ENCODE measurements at regions not wholly inside any gene's neighbourhood (a gene's known extent, or its start where the extent isn't known, plus 50 kb on each side); places are given as distances from the start of the nearest gene placed in this dataset.
A peak's percentile ranks its signal among the peaks of the same experiment; 100 is the strongest.

DNA sequence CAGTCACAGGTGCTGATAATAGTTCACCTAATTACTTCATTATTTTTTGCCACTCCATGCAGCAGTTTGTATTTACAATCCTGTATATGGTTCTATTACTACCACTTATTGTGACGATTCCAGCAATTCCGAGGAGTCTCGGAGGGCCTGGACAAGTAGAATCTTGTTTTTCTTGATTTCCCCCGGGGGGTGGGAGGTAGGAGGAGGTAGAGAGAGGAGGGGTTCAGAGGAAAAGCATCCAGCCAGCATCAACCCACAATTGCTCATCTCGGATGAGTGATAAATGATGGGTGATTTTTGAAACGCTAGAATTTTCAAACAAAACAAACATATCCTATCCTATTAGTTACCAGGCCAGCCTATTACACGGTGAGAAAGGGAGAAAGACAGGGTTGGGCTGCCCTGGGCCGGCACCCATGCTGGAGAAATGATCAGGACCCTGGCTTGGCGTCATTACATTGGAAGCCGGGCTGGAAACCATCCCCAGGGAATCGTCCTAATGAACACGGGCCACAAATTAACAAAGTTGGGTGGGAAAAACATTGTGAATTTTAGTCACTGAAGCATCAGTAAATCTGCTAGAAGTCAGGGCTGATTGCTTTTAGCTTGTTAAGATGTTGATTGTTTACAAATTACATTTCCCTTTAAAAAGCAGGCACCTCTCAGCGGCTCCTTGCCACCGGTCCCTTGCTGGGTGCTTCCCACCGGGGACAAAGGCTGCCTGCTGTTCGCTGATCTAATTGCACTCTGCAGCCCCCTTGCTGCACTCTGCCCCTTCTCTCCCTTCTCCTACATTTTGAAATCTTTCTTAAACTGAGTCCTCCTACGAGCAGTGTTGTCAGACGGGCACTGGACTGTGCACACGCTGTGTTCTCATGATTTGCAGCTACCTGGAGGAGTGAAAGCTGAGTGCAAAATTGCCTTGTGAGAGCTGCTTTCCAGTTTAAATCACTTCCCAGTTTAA lies 95.5 kb downstream of the FAM204A start:
- no peak for DNase-seq (ENCODE audit: low read depth, low spot score)
- no peak overlapping the region for H3K4me3 ChIP-seq (ENCODE audit: low read length)

- DNase-seq (ENCODE audit: low read depth, low spot score) = no peak
- no peak overlapping the region for H3K4me3 ChIP-seq (ENCODE audit: low read length)
These were observed 98.2 kb downstream of the FAM204A start for GRCh38 chr10:118243907-118244306.

DNA sequence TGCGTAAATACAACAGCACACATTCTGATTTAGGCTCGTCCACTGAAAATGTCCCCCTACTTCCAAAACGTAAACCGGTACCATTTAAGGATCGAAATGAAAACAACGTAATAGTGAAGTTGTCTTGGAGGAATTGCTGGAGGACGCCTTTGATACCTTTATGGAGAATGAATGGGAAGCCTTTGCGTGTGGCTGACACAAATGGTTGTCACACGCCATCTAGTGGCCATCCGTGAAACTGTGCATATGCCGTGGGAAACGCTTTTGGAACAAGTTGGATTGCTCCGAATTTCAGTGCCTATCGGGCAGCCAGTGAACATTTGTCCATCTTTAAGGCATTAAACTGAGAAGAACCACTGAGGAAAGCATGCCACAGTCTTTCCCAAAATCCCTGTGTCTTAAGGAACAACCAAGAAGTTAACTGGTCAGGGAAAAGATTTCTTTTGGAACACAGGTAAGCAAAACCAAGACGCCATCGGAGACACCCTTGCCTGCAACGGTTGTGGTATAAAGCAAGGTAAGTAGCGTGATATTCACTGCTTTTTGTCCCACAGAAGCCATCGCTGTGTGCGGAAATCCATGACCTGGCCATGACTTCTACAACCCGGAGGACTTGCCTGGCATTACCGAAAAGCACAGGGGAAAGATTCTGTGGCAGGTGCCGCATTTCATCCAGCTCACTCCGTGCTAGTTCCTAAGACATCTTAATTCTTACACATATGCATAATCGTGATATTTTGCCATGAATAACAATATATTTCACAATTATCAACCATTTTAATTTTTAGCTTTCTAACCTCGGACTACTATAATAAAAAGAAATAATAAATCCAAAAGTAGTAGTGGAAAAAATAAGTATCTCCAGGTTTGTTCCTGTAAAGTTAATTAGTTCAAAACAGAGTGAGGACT lies 100.6 kb downstream of the FAM204A start:
- H3K4me3 ChIP-seq (ENCODE audit: low read length) = no peak overlapping the region
- peak; percentile 53 for DNase-seq (ENCODE audit: low read depth, low spot score)

DNA sequence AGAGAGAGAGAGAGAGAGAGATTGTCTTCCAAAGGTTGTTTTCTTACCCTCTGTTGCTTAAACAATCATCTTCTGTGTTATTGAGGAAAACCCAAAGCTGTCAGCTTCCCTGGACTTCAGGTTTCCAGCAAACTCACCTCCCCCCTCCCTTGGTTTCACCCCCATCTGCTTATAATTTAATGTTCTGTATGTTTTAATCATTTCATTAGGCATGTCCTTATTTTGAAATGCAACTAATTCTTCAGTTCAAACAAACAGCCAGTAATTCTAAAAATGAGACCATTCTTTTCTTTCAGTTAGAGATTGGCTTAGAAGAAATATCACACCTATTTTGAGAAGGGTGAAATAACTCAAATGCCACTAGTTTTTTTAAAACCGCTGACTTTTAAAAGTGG lies 102.9 kb downstream of the FAM204A start:
- H3K4me3 ChIP-seq (ENCODE audit: low read length) = no peak overlapping the region
- DNase-seq (ENCODE audit: low read depth, low spot score) = no peak

GRCh38 chr10:118238573-118239235 lies 103.4 kb downstream of the FAM204A start:
- DNase-seq (ENCODE audit: low read depth, low spot score) = no peak
- H3K4me3 ChIP-seq (ENCODE audit: low read length) = no peak overlapping the region

DNA sequence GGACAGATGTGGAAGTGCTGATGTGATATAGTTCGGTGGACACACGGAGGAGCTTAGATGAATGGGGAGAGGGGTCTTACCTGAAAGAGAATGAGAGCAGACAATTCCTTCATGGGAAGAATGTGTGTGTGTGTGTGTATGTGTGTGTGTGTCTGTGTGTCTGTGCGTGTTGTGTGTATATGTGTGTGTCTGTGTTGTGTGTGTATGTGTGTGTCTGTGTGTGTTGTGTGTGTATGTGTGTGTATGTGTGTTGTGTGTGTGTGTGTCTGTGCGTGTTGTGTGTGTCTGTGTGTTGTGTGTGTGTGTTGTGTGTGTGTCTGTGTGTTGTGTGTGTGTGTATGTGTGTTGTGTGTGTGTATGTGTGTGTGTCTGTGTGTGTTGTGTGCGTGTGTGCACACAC lies 104.2 kb downstream of the FAM204A start:
- DNase-seq (ENCODE audit: low read depth, low spot score) = no peak
- no peak overlapping the region for H3K4me3 ChIP-seq (ENCODE audit: low read length)

DNA sequence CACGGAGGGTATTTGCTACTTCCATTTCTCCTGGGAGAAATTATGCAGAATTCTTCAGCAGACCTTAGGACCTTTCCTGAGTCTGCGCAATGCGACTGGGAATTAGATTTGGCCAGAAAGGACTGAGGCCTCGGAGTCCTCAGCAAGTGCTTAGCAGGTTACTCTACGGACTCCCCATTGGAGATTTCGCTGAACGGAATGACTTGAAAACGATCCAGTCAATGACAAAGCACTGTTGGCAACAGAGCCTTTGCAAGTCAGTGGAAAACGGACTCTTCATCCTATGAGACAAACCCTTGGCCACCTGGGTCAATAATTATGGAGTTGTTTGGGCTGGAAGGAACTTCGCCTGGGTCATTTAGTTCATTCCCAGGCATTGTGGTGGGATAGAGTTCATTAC lies 107.4 kb downstream of the FAM204A start:
- no peak for DNase-seq (ENCODE audit: low read depth, low spot score)
- no peak overlapping the region for H3K4me3 ChIP-seq (ENCODE audit: low read length)

- H3K4me3 ChIP-seq (ENCODE audit: low read length) = no peak overlapping the region
- DNase-seq (ENCODE audit: low read depth, low spot score) = no peak
These were observed 121.7 kb downstream of the FAM204A start for GRCh38 chr10:118220346-118220850.

- no peak for DNase-seq (ENCODE audit: low read depth, low spot score)
- H3K4me3 ChIP-seq (ENCODE audit: low read length) = no peak overlapping the region
These were observed 123.6 kb downstream of the FAM204A start for GRCh38 chr10:118218562-118218961.

DNA sequence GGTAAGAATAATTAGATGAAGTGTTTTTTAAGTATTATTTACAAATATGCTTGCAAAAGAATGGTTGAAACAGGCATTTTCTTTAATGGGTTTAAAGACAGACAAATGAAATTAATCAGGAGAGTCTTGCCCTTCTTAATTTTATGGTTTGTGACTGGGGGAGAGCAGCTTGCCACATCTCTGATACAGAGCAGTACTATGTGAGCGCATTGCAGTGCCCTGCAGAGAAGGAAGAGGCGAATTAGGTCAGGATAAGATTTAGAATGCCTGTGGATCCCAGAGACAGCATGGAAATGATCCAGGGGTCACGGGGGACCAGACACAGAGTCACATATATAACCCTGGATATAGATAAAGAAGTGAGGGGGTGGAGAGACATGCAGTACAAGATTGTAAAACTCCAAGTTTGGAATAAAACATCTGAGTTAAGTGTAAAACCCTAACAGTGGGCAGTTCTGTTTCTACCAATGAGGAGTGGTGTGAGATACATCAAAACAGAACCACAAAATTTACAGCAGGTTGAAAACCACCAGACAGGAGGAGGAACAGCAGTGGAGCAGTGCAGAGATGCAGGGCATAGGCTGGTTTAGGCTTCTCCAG lies 125.5 kb downstream of the FAM204A start:
- DNase-seq (ENCODE audit: low read depth, low spot score) = no peak
- no peak overlapping the region for H3K4me3 ChIP-seq (ENCODE audit: low read length)

DNA sequence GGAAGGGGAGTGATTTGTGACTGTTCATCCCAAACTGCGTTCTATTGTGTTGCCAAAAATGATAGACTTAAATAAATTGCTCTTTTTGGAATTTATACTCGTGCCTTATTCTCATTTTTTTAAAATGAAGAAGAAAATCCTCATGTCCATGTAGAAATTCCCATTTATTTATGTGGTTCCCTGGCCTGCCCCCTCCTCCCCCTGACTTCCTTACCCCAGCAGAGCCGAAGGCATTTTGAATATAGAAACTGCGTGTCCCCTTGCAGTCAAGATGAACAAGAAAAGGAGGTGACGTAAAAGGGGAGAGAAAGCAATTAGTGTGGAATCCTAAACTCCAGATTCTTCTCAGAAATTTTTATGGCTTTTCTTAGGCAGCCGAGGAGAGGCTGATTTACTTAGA lies 126.1 kb downstream of the FAM204A start:
- no peak for DNase-seq (ENCODE audit: low read depth, low spot score)
- H3K4me3 ChIP-seq (ENCODE audit: low read length) = no peak overlapping the region

DNA sequence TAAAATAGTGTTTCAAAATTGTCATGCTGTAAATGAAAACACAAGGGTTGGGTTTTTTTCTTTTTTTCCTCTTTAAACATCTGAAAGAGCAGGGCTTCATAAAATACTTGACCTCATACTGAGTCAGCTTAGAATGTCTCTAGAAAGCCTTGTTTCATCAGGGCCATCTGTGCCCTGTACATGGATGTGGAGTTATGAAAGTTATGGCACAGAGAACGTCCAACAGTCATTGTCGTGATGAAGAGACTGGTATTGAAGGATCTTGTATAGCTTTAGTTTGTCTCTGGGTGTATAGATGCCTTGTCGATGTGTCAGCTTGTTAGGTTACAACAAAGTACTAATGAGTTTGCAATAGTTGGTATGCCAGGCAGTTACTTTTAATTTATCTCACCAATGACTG lies 127.3 kb downstream of the FAM204A start:
- H3K4me3 ChIP-seq (ENCODE audit: low read length) = no peak overlapping the region
- no peak for DNase-seq (ENCODE audit: low read depth, low spot score)

GRCh38 chr10:118213436-118213835 lies 128.7 kb downstream of the FAM204A start:
- H3K4me3 ChIP-seq (ENCODE audit: low read length) = no peak overlapping the region
- DNase-seq (ENCODE audit: low read depth, low spot score) = no peak

DNA sequence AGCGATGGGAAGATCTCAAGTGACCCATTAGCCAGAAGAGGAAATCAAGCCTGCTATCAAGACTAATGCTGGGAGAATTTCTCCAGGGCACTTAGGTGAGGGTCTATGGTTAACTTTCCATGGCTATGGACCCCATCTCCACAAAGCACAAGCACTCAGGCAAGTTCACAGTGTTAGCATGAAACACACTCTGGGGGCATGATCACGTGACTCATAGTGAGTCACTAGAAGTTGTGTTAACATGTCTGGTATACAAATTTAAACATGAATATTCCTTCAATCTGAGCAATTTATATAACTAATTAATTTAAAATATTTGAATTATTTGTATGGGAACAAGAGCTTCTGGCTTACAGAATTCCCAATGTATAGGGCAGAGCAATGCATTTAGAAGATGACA lies 131.8 kb downstream of the FAM204A start:
- H3K4me3 ChIP-seq (ENCODE audit: low read length) = no peak overlapping the region
- no peak for DNase-seq (ENCODE audit: low read depth, low spot score)

DNA sequence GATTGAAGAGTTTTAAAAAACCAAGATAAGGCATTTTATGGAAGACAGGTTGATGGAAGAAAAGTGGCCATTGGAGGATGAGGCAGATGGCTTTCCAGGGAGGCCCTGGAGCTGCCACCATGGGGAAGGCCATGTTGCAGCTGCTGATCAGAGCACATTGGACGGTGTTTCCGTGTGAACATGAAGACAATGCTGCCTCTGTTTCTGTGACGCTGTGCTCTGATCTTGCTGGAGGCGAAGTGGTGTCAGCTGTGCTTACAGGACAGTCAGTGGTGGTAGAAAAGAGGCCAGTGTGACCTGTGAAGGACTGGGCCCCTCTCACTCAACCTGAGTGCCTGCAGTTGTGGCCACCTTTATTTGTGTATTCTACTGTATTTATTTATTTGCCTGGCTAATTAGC lies 132.9 kb downstream of the FAM204A start:
- H3K4me3 ChIP-seq (ENCODE audit: low read length) = no peak overlapping the region
- DNase-seq (ENCODE audit: low read depth, low spot score) = no peak

- DNase-seq (ENCODE audit: low read depth, low spot score) = no peak
- H3K4me3 ChIP-seq (ENCODE audit: low read length) = no peak overlapping the region
These were observed 134.6 kb downstream of the FAM204A start for GRCh38 chr10:118207470-118208007.

DNA sequence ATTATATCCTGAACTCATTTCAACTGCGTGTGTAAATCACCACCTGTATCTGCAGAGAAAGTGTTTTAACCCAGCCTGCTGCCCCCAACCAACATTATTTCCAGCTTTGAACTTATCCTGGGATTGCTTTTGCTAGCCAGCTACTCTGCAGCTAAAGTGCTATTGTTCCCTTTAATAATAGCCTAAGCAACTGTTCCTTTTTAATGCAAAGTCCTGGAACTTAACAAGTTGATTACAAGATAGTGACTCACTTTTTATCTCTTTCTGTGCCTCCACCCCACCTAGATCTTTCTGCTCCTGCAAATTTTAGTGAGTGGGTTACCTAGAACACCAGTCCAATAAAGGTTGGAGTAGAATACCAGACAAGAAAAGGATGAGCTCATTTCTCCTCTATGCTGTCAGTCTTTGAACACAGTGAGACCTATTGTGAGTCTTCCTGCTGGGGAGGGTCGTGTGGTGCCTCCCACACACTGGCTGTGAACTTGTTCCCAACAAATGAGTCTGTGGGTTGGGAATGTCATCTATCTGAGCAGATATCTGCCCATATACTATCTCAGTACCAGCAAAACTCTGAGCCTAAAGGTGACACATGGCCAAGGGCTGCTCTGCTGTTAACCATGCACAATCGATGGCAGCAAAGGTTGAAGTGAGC lies 137.7 kb downstream of the FAM204A start:
- no peak overlapping the region for H3K4me3 ChIP-seq (ENCODE audit: low read length)
- DNase-seq (ENCODE audit: low read depth, low spot score) = no peak

DNA sequence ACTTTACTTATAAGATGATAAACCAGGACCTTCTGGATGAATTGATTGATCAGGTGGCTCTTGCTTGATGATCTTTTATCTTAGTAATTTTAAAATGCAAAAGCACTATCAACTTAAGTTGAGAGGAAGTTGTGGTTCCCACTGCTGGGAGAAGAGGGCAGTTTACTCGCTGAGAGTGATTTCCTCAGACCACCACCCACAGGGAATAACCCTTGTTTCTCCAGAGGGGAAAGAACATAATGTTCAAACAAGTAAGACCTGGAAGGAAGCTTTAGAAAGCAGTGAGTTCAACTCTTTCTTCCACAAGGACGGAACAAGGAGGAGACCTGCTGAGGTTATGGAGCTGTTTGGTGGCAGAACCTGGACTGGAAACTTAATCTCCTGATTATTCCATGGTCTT lies 138.7 kb downstream of the FAM204A start:
- H3K4me3 ChIP-seq (ENCODE audit: low read length) = no peak overlapping the region
- no peak for DNase-seq (ENCODE audit: low read depth, low spot score)
